Lower leg skin (tissue), 4 donors: ENCODE measurements at regions not wholly inside any gene's neighbourhood (a gene's known extent, or its start where the extent isn't known, plus 50 kb on each side); places are given as distances from the start of the nearest gene placed in this dataset.

Source experiments
- DNase-seq, 2 donors: peaks; one replicate each; pipeline ENCODE4 v3.0.0-alpha.2; 2019; ENCODE audit warnings: low spot score in 2 of 2
- H3K4me3 ChIP-seq: fragments of 200-600 bp; sonication (generic); 2 replicates; pipeline ENCODE4 v1.5.1; 2017; ENCODE audit warnings: mild to moderate bottlenecking, low read depth; ENCODE audit not compliant: poor library complexity, severe bottlenecking
- POLR2A ChIP-seq, 2 donors: fragments of 450-650 bp; IDR thresholded peaks; one replicate each; pipeline ENCODE4 v1.6.1; 2016 to 2017; ENCODE audit warnings: antibody characterized with exemption in 2 of 2, mild to moderate bottlenecking in 1 of 2, moderate library complexity in 1 of 2
- WGBS, 2 donors: methylation state at CpG; one replicate each; pipeline ENCODE4 v1.1.5; 2018; 5-methylcytosine and 5-hydroxymethylcytosine counted together
- intact Hi-C: fragments of 100-400 bp; cut with DNase I; formaldehyde crosslinking; loops from one replicate; pipeline ENCODE4 v1.15.0; 2023; ENCODE audit warnings: low total_unique reads
- TF ChIP-seq, protein P1 (sequence below), 3 donors: fragments of 450-650 bp; IDR thresholded peaks; one replicate each; pipeline ENCODE4 v1.5.1; 2016; ENCODE audit warnings: antibody characterized with exemption in 3 of 3, mild to moderate bottlenecking in 3 of 3, moderate library complexity in 2 of 3

DNA sequence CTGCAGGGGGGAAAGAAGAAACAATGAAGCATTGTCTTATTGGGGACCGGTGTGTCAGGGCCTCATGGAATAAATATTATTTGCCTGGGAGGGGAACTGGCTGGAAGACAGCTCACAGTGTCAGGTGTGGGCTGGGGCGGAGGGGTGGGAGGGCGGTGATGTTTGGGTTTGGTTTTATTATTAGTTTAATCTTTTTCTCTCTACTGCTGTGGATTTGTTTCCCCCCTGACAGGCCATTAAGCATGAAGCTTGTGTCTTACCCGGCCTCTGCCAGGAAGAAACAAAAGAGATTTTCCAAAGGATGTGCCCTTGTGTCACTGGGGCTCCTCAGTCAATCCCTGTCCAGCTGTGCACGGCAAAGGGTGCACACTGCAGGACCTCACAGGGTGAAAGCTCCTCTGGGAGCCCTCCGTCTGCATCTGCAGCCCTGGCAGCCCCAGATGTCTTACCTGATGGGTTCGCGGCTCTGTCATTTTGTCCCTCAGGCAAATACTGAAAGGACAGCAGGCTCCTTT lies 203.1 kb upstream of the TMEM45B start:
- TF ChIP-seq, protein P1, sequence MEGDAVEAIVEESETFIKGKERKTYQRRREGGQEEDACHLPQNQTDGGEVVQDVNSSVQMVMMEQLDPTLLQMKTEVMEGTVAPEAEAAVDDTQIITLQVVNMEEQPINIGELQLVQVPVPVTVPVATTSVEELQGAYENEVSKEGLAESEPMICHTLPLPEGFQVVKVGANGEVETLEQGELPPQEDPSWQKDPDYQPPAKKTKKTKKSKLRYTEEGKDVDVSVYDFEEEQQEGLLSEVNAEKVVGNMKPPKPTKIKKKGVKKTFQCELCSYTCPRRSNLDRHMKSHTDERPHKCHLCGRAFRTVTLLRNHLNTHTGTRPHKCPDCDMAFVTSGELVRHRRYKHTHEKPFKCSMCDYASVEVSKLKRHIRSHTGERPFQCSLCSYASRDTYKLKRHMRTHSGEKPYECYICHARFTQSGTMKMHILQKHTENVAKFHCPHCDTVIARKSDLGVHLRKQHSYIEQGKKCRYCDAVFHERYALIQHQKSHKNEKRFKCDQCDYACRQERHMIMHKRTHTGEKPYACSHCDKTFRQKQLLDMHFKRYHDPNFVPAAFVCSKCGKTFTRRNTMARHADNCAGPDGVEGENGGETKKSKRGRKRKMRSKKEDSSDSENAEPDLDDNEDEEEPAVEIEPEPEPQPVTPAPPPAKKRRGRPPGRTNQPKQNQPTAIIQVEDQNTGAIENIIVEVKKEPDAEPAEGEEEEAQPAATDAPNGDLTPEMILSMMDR (IDR thresholded peaks at IDR 0.05) = no peak
- no peak for TF ChIP-seq POLR2A (IDR thresholded peaks at IDR 0.05)
- H3K4me3 ChIP-seq = no peak overlapping the region
- DNase-seq = no peak
- intact Hi-C loops = no loop called here
- WGBS, 2 donors = 32 to 44% methylated on average over 8 of the region's 8 CpGs

DNA sequence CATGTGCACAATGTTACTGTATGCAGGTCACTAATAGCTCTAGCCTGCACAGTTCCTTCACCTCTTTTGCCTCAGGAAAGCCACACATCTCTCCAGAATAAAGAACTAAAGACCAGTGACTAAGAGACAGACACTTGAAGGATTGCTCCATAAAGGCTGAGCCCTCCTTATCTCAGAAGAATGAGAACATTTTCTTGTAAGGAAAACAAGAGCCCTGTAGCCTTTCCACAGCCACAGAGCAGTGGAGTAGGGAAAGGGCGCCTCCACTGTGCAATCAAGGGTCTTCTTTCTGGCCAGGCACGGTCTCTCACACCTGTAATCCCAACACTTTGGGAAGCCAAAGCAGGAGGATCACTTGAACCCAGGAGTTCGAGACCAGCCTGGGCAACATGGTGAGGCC lies 202.6 kb upstream of the TMEM45B start:
- H3K4me3 ChIP-seq = no peak overlapping the region
- no peak for DNase-seq
- intact Hi-C loops = no loop called here
- 81 to 88% methylated on average over 3 of the region's 3 CpGs for WGBS, 2 donors
- TF ChIP-seq POLR2A (IDR thresholded peaks at IDR 0.05) = no peak
- TF ChIP-seq, protein P1 (IDR thresholded peaks at IDR 0.05) = no peak

DNA sequence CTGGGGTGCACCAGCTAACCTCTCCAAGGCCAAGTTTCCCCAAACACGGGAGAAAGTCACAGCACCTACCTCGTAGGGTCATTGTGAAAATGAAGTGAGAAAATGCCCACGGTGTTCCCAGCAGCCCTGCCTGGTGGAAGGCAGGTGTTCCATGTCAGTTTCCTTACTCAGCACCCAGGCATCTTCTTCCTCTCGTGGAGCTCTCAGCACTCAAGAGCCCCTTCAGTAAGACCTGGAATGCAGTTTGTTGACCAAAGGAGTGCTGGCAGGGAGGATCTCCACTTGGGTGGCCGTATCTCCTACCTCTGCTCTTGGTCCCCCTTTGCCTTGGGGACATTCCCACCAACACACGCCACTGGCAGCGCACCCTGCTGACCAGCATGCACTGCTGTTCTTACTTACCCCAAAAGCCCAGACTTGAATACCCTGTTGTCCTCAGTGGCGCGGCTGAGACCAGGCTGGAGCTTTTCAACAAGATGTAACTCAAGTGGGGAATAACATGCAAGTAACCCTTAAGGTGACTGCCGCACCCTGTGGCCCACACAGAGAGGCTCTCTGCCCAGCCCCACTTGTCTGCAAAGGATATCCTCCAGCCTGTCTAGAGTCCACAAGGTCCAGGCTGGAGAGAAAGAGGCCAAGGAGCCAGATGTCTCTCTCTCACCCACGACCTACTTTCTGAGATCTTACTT lies 201.2 kb upstream of the TMEM45B start:
- no peak for DNase-seq
- H3K4me3 ChIP-seq = no peak overlapping the region
- intact Hi-C loops = no loop called here
- 81% methylated on average over 11 of the region's 11 CpGs for WGBS, 2 donors
- TF ChIP-seq, protein P1 (IDR thresholded peaks at IDR 0.05) = no peak
- TF ChIP-seq POLR2A (IDR thresholded peaks at IDR 0.05) = no peak

DNA sequence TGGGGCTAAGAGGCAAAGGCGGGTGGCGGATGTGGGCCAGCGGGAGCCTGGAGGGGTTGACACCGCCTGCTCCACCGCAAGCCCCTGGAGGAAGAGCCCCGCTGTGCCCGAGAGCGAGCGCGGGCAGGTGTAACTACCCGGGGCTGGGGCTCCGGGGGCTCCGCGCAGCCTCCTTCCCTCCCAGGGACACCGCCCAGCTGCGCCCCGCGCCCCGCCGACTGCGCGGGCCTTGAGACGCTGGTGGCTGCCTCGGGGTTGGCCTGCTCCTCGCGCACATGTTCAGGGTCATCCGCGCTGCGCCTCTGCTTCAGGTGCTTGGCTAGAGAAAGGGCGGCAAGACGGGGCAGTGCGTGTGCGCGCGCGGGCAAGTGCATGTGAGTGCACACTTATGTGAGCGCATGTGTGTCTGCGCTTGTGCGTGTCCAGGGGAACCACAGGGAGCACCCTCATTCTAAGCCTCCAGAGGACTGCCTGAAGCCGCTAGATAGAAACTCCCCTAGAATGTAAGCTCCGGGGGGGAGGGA lies 197.5 kb upstream of the TMEM45B start:
- no peak for DNase-seq
- TF ChIP-seq POLR2A (IDR thresholded peaks at IDR 0.05) = no peak
- TF ChIP-seq, protein P1 (IDR thresholded peaks at IDR 0.05) = no peak
- no peak overlapping the region for H3K4me3 ChIP-seq
- intact Hi-C loops = no loop called here
- WGBS, 2 donors = 58 to 75% methylated on average over 27 to 41 of the region's 41 CpGs

DNA sequence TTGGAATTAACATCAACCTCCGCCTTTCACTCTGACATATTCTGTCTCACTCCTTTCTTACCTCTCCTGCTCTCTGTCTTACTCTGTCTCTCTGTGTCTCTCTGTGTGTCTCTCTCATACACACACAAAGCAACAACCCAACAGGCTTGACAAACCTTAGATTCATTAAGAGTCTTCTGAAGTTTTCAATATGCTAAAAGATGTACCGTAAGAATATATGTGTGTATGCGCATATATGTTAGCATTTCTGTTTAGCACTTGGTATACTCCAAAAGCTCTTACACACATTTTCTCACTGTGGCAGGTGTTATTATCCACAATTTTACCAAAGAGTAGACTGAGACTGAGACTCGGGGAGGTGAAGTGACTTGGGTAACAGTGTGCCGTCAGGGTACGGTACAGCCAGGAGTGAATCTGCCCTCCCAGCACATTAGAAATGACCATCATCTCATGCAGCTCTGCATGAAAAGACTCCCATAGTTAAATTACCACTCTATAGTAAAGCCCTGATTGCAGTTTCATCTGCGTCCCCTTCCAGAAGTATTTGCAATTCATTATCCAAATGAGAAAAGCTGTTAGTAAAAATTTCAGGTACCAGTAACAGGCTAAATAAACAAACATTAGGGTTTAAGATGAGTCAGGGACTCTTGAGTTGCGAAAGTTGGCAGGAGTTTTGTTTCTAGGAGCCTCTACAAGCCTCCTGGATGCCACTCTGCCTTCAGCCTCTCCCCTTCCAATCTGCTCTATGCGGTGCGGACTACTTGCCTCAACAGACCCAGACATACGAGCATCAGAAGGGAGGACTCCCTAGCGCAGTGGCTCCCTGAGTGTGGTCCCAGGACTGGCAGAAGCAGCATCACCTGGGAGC lies 195.2 kb upstream of the TMEM45B start:
- intact Hi-C loops = loop anchor here (5.0 kb wide), 1 partner anchor 532 kb away; no protein-coding TSS in a partner anchor
- 61 to 81% methylated on average over 12 of the region's 12 CpGs for WGBS, 2 donors
- H3K4me3 ChIP-seq = no peak overlapping the region
- TF ChIP-seq, protein P1 (IDR thresholded peaks at IDR 0.05) = no peak
- TF ChIP-seq POLR2A (IDR thresholded peaks at IDR 0.05) = no peak
- no peak for DNase-seq
